ENCODE measurements at regions not wholly inside any gene's neighbourhood (a gene's known extent, or its start where the extent isn't known, plus 50 kb on each side); places are given as distances from the start of the nearest gene placed in this dataset.

DNA sequence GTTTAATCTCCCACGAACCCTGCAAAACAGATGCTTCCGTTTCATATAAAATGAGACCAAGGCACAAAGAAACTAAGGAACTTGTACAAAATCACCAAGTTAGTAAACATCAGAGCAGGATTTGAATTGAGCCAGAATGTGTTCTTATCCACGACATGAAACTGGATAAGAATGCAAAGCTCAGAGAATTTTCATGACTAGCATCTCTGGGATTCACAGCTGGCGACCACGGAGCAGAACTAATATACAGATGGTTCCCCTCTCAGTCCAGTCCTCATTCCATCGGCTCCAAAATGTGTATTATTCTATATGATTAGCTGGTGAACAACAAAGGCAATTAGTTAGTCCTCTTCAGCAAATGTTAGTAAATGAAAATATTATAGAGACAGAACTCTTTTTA, 72.3 kb upstream of the ERG start:
- no peak overlapping the region for H3K27ac ChIP-seq (replicated peaks)
- TF ChIP-seq GABPA (IDR thresholded peaks at IDR 0.05; ENCODE audit: low read depth): no peak
- TF ChIP-seq SPI1 (IDR thresholded peaks at IDR 0.05; ENCODE audit: borderline replicate concordance, low read depth): no peak
- TF ChIP-seq, protein P1, sequence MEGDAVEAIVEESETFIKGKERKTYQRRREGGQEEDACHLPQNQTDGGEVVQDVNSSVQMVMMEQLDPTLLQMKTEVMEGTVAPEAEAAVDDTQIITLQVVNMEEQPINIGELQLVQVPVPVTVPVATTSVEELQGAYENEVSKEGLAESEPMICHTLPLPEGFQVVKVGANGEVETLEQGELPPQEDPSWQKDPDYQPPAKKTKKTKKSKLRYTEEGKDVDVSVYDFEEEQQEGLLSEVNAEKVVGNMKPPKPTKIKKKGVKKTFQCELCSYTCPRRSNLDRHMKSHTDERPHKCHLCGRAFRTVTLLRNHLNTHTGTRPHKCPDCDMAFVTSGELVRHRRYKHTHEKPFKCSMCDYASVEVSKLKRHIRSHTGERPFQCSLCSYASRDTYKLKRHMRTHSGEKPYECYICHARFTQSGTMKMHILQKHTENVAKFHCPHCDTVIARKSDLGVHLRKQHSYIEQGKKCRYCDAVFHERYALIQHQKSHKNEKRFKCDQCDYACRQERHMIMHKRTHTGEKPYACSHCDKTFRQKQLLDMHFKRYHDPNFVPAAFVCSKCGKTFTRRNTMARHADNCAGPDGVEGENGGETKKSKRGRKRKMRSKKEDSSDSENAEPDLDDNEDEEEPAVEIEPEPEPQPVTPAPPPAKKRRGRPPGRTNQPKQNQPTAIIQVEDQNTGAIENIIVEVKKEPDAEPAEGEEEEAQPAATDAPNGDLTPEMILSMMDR (IDR thresholded peaks at IDR 0.05; ENCODE audit: insufficient read depth, low read length): no peak
- no peak for TF ChIP-seq POLR2AphosphoS5 (IDR thresholded peaks at IDR 0.05; ENCODE audit: low read depth)
- TF ChIP-seq, protein P2, sequence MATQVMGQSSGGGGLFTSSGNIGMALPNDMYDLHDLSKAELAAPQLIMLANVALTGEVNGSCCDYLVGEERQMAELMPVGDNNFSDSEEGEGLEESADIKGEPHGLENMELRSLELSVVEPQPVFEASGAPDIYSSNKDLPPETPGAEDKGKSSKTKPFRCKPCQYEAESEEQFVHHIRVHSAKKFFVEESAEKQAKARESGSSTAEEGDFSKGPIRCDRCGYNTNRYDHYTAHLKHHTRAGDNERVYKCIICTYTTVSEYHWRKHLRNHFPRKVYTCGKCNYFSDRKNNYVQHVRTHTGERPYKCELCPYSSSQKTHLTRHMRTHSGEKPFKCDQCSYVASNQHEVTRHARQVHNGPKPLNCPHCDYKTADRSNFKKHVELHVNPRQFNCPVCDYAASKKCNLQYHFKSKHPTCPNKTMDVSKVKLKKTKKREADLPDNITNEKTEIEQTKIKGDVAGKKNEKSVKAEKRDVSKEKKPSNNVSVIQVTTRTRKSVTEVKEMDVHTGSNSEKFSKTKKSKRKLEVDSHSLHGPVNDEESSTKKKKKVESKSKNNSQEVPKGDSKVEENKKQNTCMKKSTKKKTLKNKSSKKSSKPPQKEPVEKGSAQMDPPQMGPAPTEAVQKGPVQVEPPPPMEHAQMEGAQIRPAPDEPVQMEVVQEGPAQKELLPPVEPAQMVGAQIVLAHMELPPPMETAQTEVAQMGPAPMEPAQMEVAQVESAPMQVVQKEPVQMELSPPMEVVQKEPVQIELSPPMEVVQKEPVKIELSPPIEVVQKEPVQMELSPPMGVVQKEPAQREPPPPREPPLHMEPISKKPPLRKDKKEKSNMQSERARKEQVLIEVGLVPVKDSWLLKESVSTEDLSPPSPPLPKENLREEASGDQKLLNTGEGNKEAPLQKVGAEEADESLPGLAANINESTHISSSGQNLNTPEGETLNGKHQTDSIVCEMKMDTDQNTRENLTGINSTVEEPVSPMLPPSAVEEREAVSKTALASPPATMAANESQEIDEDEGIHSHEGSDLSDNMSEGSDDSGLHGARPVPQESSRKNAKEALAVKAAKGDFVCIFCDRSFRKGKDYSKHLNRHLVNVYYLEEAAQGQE (IDR thresholded peaks at IDR 0.05; ENCODE audit: insufficient replicate concordance, low read depth): no peak
- no peaks in the 10 kb centered on the region for H3K27me3 ChIP-seq (ENCODE audit: insufficient read depth, poor library complexity, severe bottlenecking)
- H3K4me3 ChIP-seq (replicated peaks; ENCODE audit: insufficient read depth, low read length): no peak overlapping the region
- DNase-seq (ENCODE audit: low read depth in 1 of 2, low spot score in 1 of 2): no peak

DNA sequence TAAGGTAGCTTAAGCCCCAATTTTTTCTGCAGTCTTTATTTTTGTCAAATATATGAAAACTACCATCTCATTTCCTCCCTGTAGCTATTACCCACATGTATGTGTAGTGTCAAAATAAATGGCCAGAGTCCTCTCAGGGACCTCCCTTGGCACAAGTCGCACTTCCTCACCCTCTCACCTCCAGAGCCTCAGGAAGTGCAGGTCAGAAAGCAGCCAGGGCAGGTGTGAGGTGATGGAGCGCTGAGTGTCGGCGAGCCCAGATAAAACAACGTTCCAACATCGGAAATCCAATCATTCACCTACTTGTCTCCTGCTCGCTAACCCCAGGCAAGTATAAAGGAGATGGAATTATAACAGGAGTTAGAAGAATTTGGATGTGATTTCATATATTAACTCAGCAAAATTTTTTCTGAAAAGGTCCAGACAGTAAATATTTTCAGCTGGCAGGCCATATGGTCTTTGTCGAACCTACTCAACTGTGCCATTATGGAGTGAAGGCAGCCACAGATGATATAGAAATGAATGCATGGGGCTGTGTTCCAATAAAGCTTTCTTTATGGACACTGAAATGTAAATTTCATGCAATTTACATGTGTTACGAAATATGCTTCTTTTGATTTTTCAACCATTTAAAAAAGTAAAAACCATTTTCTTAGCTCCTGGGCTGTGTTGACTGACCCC, 76.8 kb upstream of the ERG start:
- no peak for DNase-seq (ENCODE audit: low read depth in 1 of 2, low spot score in 1 of 2)
- TF ChIP-seq SPI1 (IDR thresholded peaks at IDR 0.05; ENCODE audit: borderline replicate concordance, low read depth) (no peak), POLR2AphosphoS5 (IDR thresholded peaks at IDR 0.05; ENCODE audit: low read depth) (no peak), GABPA (IDR thresholded peaks at IDR 0.05; ENCODE audit: low read depth) (no peak)
- TF ChIP-seq, protein P2 (IDR thresholded peaks at IDR 0.05; ENCODE audit: insufficient replicate concordance, low read depth): no peak
- TF ChIP-seq, protein P1 (IDR thresholded peaks at IDR 0.05; ENCODE audit: insufficient read depth, low read length): no peak
- no peak overlapping the region for H3K27ac ChIP-seq (replicated peaks)

DNA sequence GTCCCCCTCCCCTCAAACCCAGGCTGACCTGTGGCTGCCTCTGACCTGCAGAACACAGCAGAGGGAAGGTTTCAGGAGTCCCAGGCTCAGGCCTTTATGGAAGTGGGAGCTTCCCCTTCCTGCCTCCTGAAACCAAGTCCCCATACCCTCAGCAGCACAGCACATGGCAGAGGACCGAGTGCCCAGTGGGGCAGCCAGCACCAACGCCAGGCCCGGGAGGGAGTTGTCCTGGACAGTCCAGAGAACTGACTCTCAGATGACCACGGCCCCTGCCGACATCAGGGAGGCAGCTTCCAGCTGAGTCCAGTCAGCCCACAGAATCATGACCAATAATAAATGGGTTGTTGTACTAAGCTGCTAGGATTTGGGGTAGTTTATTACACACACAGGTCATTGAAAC, 79.6 kb upstream of the ERG start:
- DNase-seq (ENCODE audit: low read depth in 1 of 2, low spot score in 1 of 2): no peak
- Histone ChIP-seq H3K27me3 (ENCODE audit: insufficient read depth, poor library complexity, severe bottlenecking) (no peaks in the 10 kb centered on the region), H3K4me3 (replicated peaks; ENCODE audit: insufficient read depth, low read length) (no peak overlapping the region), H3K27ac (replicated peaks) (no peak overlapping the region)
- no peak for TF ChIP-seq POLR2AphosphoS5 (IDR thresholded peaks at IDR 0.05; ENCODE audit: low read depth)
- TF ChIP-seq, protein P2 (IDR thresholded peaks at IDR 0.05; ENCODE audit: insufficient replicate concordance, low read depth): no peak

More for the DNA sequence above, 76.8 kb upstream of the ERG start:
- no peak overlapping the region for H3K4me3 ChIP-seq (replicated peaks; ENCODE audit: insufficient read depth, low read length)
- no peaks in the 10 kb centered on the region for H3K27me3 ChIP-seq (ENCODE audit: insufficient read depth, poor library complexity, severe bottlenecking)
